ENCODE measurements at regions not wholly inside any gene's neighbourhood (a gene's known extent, or its start where the extent isn't known, plus 50 kb on each side); places are given as distances from the start of the nearest gene placed in this dataset.

- TF ChIP-seq POLR2A (IDR thresholded peaks at IDR 0.05; ENCODE audit: low read length), result no peak
- TF ChIP-seq GATA1 (IDR thresholded peaks at IDR 0.05; ENCODE audit: low read depth, low read length), result no peak
These were observed 449.0 kb upstream of the MMS22L start for GRCh38 chr6:97732045-97732444.
